K562 (cell line): ENCODE measurements at regions not wholly inside any gene's neighbourhood (a gene's known extent, or its start where the extent isn't known, plus 50 kb on each side); places are given as distances from the start of the nearest gene placed in this dataset.

ENCODE experiments used
- ATF1 ChIP-seq, 2 experiments: fragments of 450-650 bp in 1 of 2; IDR thresholded peaks; 2 replicates each; pipeline ENCODE4 v1.6.1; 2016; ENCODE audit warnings: missing compliant biosample characterization in 1 of 2, missing genetic modification characterization in 1 of 2
- JUND ChIP-seq, 2 experiments: IDR thresholded peaks; 2 replicates in 1 of 2; 3 replicates in 1 of 2; pipeline ENCODE4 v1.6.1; 2011; ENCODE audit warnings: borderline replicate concordance in 2 of 2, low read depth in 2 of 2, low read length in 2 of 2, improper control_type of control experiment in 1 of 2, missing biosample characterization in 1 of 2, missing genetic modification characterization in 1 of 2, missing genetic modification reagents in 1 of 2
- MTA1 ChIP-seq: fragments of 450-650 bp; IDR thresholded peaks from 2 replicates; pipeline ENCODE4 v1.6.1; 2017; ENCODE audit warnings: borderline replicate concordance
- NCOA1 ChIP-seq: fragments of 450-650 bp; IDR thresholded peaks from 2 replicates; pipeline ENCODE4 v1.6.1; 2016; ENCODE audit warnings: low read depth
- RAD51 ChIP-seq: fragments of 450-650 bp; IDR thresholded peaks from 2 replicates; pipeline ENCODE4 v1.7.1; 2016; ENCODE audit warnings: low read depth, mild to moderate bottlenecking, borderline replicate concordance
- RBM14 ChIP-seq: fragments of 200-400 bp; formaldehyde crosslinking; IDR thresholded peaks from 2 replicates; pipeline ENCODE4 v1.6.1; 2018; ENCODE audit warnings: low read depth, mild to moderate bottlenecking, low read length, moderate library complexity, borderline replicate concordance; ENCODE audit not compliant: insufficient read depth
- RNF2 ChIP-seq: sonication (generic); IDR thresholded peaks from 2 replicates; pipeline ENCODE4 v1.6.1; 2016
- SIX5 ChIP-seq, 2 experiments: IDR thresholded peaks; 2 replicates each; pipeline ENCODE4 v1.6.1; 2011; ENCODE audit warnings: low read length in 2 of 2, borderline replicate concordance in 1 of 2, low read depth in 1 of 2, mild to moderate bottlenecking in 1 of 2, moderate library complexity in 1 of 2; ENCODE audit not compliant: insufficient read depth in 1 of 2
- ZNF507 ChIP-seq: conservative IDR thresholded peaks from 2 replicates; pipeline ENCODE4 v1.6.1; 2017; ENCODE audit warnings: missing genetic modification characterization, missing compliant biosample characterization
- ZNF707 ChIP-seq: fragments of 250-450 bp; sonication (Bioruptor Pico); conservative IDR thresholded peaks from 2 replicates; pipeline ENCODE4 v1.8.0; 2022; ENCODE audit warnings: inconsistent platforms, mild to moderate bottlenecking, moderate library complexity
- ZSCAN29 ChIP-seq: fragments of 450-650 bp; IDR thresholded peaks from 2 replicates; pipeline ENCODE4 v1.6.1; 2017
- TF ChIP-seq, protein P1 (sequence below), 3 experiments: IDR thresholded peaks in 2 of 3; conservative IDR thresholded peaks in 1 of 3; 2 replicates each; pipeline ENCODE4 v1.5.1; 2011 to 2012; ENCODE audit warnings: low read length in 3 of 3, mild to moderate bottlenecking in 3 of 3, control low read depth in 2 of 3, improper control_type of control experiment in 1 of 3, inconsistent platforms in 1 of 3, low read depth in 1 of 3, mixed read lengths in 1 of 3, moderate library complexity in 1 of 3; ENCODE audit not compliant: insufficient read depth in 2 of 3
- TF ChIP-seq, protein P2 (sequence below): fragments of 250-450 bp; sonication (Bioruptor Pico); IDR thresholded peaks from 2 replicates; pipeline ENCODE4 v1.8.0; 2021; ENCODE audit warnings: moderate library complexity, mild to moderate bottlenecking, inconsistent platforms

DNA sequence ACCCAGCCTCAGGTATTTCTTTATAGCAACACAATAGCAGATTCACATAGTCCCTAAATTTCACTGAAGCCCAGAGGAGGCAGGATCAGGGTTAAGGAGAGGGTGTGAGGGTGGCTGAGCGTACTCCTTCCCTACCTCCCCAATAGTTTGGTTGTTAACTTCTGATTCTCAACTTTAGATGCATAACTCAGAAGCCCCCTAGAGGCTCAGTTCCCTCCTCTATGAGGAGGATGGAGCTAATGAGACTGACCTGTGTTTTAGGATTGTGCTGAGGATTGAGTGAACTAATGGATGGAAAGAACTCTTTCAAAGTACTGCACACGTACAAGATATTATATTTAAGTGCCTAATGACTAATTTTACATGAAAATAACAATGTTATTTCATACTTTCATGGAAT, 249.3 kb upstream of the SOX14 start:
- TF ChIP-seq JUND (IDR thresholded peaks at IDR 0.05; ENCODE audit: borderline replicate concordance, low read depth, low read length), result no peak
- TF ChIP-seq JUND (tag; IDR thresholded peaks at IDR 0.05; ENCODE audit: borderline replicate concordance, low read depth, low read length), result no peak
- TF ChIP-seq ZNF507, result no peak
- TF ChIP-seq MTA1, result no peak
- TF ChIP-seq RNF2, result no peak
- no peak for TF ChIP-seq ZSCAN29
- no peak for TF ChIP-seq ATF1 (CRISPR knock-in tag; IDR thresholded peaks at IDR 0.05)
- no peak for TF ChIP-seq ATF1 (tag; IDR thresholded peaks at IDR 0.05)
- TF ChIP-seq, protein P1, sequence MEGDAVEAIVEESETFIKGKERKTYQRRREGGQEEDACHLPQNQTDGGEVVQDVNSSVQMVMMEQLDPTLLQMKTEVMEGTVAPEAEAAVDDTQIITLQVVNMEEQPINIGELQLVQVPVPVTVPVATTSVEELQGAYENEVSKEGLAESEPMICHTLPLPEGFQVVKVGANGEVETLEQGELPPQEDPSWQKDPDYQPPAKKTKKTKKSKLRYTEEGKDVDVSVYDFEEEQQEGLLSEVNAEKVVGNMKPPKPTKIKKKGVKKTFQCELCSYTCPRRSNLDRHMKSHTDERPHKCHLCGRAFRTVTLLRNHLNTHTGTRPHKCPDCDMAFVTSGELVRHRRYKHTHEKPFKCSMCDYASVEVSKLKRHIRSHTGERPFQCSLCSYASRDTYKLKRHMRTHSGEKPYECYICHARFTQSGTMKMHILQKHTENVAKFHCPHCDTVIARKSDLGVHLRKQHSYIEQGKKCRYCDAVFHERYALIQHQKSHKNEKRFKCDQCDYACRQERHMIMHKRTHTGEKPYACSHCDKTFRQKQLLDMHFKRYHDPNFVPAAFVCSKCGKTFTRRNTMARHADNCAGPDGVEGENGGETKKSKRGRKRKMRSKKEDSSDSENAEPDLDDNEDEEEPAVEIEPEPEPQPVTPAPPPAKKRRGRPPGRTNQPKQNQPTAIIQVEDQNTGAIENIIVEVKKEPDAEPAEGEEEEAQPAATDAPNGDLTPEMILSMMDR (IDR thresholded peaks at IDR 0.05 in 2 of 3, conservative IDR thresholded peaks at IDR 0.05 in 1 of 3; ENCODE audit: insufficient read depth in 2 of 3, low read depth in 1 of 3, low read length in 3 of 3), result no peak
- no peak for TF ChIP-seq ZNF707
- TF ChIP-seq SIX5 (IDR thresholded peaks at IDR 0.05; ENCODE audit: borderline replicate concordance in 1 of 2, insufficient read depth in 1 of 2, low read depth in 1 of 2, low read length in 2 of 2), result no peak
- TF ChIP-seq NCOA1, result no peak
- TF ChIP-seq RAD51, result no peak
- TF ChIP-seq, protein P2, sequence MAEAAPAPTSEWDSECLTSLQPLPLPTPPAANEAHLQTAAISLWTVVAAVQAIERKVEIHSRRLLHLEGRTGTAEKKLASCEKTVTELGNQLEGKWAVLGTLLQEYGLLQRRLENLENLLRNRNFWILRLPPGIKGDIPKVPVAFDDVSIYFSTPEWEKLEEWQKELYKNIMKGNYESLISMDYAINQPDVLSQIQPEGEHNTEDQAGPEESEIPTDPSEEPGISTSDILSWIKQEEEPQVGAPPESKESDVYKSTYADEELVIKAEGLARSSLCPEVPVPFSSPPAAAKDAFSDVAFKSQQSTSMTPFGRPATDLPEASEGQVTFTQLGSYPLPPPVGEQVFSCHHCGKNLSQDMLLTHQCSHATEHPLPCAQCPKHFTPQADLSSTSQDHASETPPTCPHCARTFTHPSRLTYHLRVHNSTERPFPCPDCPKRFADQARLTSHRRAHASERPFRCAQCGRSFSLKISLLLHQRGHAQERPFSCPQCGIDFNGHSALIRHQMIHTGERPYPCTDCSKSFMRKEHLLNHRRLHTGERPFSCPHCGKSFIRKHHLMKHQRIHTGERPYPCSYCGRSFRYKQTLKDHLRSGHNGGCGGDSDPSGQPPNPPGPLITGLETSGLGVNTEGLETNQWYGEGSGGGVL (CRISPR knock-in tag), result no peak
- no peak for TF ChIP-seq RBM14
